ENCODE measurements at regions not wholly inside any gene's neighbourhood (a gene's known extent, or its start where the extent isn't known, plus 50 kb on each side); places are given as distances from the start of the nearest gene placed in this dataset.

DNA sequence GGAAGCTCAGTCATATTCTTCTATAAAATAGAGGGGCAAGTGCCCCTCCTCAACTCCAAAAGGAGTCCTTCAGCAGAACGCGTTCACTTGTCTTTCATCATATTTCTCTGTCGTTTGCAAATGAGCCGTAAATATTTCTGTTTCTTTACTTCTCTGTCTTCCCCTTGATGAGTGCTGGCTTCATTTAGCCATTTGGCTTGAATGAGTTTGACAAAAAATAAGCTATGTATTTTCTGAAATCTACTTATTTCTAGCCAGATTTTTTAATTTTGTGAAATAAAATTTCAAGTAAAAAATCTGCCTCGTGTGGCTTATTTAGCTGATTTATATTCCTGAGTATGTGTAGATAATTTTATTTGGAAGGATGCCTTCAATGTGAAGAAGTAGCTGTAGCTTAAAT lies 170.8 kb upstream of the DGKB start:
- DNase-seq (ENCODE audit: low read depth, low spot score): no peak
- Histone ChIP-seq H4K20me1 (replicated peaks; ENCODE audit: control insufficient read depth, extremely low read depth, insufficient read depth, low read length) (no peaks in the 10 kb centered on the region), H3K27me3 (ENCODE audit: control insufficient read depth in 2 of 2, insufficient read depth in 2 of 2, low read length in 2 of 2) (no peaks in the 10 kb centered on the region), H3K4me2 (ENCODE audit: insufficient read depth, low read length) (no peak overlapping the region), H3K9ac (replicated peaks; ENCODE audit: extremely low read depth, insufficient read depth, low read length) (no peak overlapping the region), H3K4me1 (ENCODE audit: control insufficient read depth, extremely low read depth, insufficient read depth, low read length) (no peaks in the 10 kb centered on the region), H3K9me3 (replicated peaks; ENCODE audit: control insufficient read depth, insufficient read depth, low read length) (no peaks in the 10 kb centered on the region), H3K9me1 (replicated peaks; ENCODE audit: control insufficient read depth, extremely low read depth, insufficient read depth, low read length) (no peaks in the 10 kb centered on the region), H2AFZ (ENCODE audit: low read depth, low read length) (no peak overlapping the region), H3K79me2 (ENCODE audit: control insufficient read depth, insufficient read depth, low read length) (no peaks in the 10 kb centered on the region), H3K4me3 (replicated peaks in 1 of 3; ENCODE audit: insufficient read depth in 1 of 3, low read depth in 1 of 3, low read length in 3 of 3) (no peak overlapping the region), H3K36me3 (ENCODE audit: control insufficient read depth in 2 of 2, extremely low read depth in 1 of 2, insufficient read depth in 2 of 2, low read length in 2 of 2) (no peaks in the 10 kb centered on the region), H3K27ac (ENCODE audit: insufficient read depth, low read depth, low read length) (no peak overlapping the region)
- BruUV-seq (replicated peaks): no TSS peak
- ChIA-PET CTCF (interaction anchor here (0.6 to 1.2 kb wide), 4 partner anchors 14 to 66 kb away, joined by 3 to 5 read pairs (median 3); no protein-coding TSS in a partner anchor), POLR2A (no interaction called here)
- TF ChIP-seq, protein P1, sequence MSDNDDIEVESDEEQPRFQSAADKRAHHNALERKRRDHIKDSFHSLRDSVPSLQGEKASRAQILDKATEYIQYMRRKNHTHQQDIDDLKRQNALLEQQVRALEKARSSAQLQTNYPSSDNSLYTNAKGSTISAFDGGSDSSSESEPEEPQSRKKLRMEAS (IDR thresholded peaks at IDR 0.05; ENCODE audit: insufficient read depth, insufficient read length): no peak
- TF ChIP-seq EZH2 (IDR thresholded peaks at IDR 0.05; ENCODE audit: borderline replicate concordance, low read depth, low read length, severe bottlenecking) (no peak), MYC (IDR thresholded peaks at IDR 0.05; ENCODE audit: low read depth, low read length) (no peak), FOS (IDR thresholded peaks at IDR 0.05; ENCODE audit: borderline replicate concordance, insufficient read depth, low read length) (no peak), GATA2 (IDR thresholded peaks at IDR 0.05; ENCODE audit: insufficient read depth, insufficient read length, low read depth, low read length) (no peak), JUN (IDR thresholded peaks at IDR 0.05; ENCODE audit: borderline replicate concordance, insufficient read depth, insufficient read length, low read depth) (no peak), POLR2AphosphoS5 (IDR thresholded peaks at IDR 0.05; ENCODE audit: insufficient read depth, low read depth, low read length) (no peak), POLR2A (IDR thresholded peaks at IDR 0.05; ENCODE audit: low read depth, low read length) (no peak)
- TF ChIP-seq, protein P2, sequence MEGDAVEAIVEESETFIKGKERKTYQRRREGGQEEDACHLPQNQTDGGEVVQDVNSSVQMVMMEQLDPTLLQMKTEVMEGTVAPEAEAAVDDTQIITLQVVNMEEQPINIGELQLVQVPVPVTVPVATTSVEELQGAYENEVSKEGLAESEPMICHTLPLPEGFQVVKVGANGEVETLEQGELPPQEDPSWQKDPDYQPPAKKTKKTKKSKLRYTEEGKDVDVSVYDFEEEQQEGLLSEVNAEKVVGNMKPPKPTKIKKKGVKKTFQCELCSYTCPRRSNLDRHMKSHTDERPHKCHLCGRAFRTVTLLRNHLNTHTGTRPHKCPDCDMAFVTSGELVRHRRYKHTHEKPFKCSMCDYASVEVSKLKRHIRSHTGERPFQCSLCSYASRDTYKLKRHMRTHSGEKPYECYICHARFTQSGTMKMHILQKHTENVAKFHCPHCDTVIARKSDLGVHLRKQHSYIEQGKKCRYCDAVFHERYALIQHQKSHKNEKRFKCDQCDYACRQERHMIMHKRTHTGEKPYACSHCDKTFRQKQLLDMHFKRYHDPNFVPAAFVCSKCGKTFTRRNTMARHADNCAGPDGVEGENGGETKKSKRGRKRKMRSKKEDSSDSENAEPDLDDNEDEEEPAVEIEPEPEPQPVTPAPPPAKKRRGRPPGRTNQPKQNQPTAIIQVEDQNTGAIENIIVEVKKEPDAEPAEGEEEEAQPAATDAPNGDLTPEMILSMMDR (IDR thresholded peaks at IDR 0.05; ENCODE audit: extremely low read depth in 1 of 2, insufficient read depth in 1 of 2, low read depth in 1 of 2, low read length in 2 of 2): no peak
- intact Hi-C loops (cut with micrococcal nuclease) (no loop called here), dilution Hi-C loops (cut with MboI; ENCODE audit: extremely low pct_ligation_motif_present, low sequenced_read_pairs) (no loop called here)
- FAIRE-seq: no peak
